Choroid plexus epithelial cell (primary cell): ENCODE measurements at regions not wholly inside any gene's neighbourhood (a gene's known extent, or its start where the extent isn't known, plus 50 kb on each side); places are given as distances from the start of the nearest gene placed in this dataset.

Source experiments
- DNase-seq: peaks from one replicate; pipeline ENCODE4 v3.0.0-alpha.2; 2010; ENCODE audit warnings: low read depth
- H3K4me3 ChIP-seq: 2 replicates; pipeline ENCODE4 v1.5.1; 2011; ENCODE audit warnings: low read depth, mild to moderate bottlenecking, control low read depth, low read length, moderate library complexity
- TF ChIP-seq, protein P1 (sequence below): conservative IDR thresholded peaks from 2 replicates; pipeline ENCODE4 v1.5.1; 2011; ENCODE audit warnings: low read depth, mild to moderate bottlenecking, control low read depth, inconsistent platforms, low read length, moderate library complexity

DNA sequence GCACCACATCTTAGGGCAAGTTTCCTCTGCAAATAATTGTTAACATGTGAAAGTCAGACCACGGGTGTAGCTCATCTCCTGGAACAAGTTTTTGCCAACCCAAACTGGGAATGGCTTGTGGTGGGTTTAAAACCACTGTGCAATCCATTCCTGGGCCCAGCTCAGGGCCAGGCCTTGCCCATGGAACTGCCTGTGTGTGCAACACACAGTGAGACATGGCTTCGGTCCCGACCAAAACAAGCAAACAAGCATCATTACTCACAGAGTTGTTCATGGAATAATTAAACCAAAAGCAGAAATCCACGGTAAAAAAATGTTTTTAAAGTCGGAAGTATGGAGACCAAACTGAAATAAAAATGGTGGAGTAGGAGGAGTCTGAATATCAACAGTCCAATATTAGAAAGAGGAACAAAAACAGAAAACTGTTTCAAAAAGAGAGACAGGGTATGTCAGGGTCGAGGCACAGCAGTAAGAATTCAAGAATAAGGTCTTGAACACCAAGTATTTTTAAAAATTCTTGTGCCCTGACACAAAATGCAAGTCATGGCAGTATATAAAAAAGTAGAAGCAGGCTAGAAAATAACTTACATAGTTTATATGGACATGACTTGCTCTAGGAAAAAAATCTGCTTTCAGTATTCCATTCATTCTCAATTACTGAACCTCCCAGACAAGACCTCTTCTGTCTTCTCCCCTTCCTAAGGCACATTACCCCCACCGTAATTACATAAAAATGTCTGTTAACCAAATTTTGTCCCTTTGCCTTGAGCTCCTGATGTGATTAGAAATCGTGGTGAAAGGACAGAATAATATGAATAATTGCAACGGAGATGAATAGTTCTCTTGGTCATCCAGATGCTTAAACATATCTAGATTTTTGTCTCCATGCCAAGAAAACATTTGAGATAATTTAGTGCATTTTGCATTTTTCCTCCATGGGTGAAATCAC lies 88.4 kb downstream of the FAS start:
- no peak overlapping the region for H3K4me3 ChIP-seq
- TF ChIP-seq, protein P1, sequence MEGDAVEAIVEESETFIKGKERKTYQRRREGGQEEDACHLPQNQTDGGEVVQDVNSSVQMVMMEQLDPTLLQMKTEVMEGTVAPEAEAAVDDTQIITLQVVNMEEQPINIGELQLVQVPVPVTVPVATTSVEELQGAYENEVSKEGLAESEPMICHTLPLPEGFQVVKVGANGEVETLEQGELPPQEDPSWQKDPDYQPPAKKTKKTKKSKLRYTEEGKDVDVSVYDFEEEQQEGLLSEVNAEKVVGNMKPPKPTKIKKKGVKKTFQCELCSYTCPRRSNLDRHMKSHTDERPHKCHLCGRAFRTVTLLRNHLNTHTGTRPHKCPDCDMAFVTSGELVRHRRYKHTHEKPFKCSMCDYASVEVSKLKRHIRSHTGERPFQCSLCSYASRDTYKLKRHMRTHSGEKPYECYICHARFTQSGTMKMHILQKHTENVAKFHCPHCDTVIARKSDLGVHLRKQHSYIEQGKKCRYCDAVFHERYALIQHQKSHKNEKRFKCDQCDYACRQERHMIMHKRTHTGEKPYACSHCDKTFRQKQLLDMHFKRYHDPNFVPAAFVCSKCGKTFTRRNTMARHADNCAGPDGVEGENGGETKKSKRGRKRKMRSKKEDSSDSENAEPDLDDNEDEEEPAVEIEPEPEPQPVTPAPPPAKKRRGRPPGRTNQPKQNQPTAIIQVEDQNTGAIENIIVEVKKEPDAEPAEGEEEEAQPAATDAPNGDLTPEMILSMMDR = no peak
- peak; percentile 61 for DNase-seq

DNA sequence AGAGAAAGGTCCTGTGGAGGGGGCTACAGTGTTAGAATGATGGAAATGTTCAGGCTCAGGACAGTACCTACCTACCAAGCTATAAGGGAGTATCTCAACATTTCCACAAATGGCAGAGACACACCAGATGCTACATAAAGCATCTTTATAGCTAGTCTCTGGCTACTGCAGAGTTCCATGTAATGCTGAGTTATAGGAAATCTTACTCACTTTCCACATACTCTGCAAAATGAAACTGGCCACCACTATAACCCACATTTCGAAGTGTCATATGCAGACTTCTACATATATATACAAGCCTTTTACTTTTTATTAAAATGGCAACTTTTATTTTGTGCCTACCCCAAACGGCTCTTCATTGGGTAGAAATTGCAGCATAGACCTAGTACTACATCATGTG lies 85.5 kb downstream of the FAS start:
- TF ChIP-seq, protein P1 = no peak
- no peak for DNase-seq
- no peak overlapping the region for H3K4me3 ChIP-seq

DNA sequence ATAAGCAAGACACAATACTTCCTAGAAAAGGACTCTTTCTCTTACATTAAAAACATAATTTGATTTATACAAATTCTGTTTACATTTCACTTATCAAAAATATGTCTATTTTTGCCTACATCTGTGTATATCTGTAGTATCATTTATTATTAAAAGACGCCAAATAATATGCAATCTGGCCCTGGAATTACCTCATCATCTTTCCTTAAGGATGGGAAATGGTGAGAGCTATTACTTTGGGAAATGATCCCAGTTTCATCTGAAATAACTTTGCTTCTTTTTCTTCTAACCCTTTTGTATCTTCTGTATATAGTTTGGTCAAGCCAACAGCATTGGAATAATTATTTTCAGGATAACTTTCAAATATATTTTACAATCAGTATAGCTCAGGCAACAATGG lies 85.0 kb downstream of the FAS start:
- no peak for DNase-seq
- no peak overlapping the region for H3K4me3 ChIP-seq
- TF ChIP-seq, protein P1 = no peak

DNA sequence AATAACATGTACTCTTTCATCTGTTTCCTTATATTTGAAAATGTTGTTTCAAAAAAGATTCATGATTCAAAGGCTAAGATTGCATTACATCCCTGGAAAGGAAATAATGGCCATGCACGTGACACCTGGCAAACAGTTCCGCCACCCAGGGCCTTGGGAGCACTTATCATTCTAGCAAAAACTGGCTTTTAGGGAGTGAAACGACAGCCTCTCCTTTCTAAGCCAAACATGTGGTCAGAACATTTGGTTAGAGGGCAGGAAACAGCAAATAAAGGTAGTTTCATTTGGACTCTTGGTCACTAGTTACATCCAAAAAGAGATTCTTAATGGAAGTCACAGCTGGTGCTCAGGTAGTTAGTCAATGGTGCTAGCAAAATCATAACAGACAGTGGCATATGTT lies 83.5 kb downstream of the FAS start:
- DNase-seq = peak; percentile 57
- no peak overlapping the region for H3K4me3 ChIP-seq
- TF ChIP-seq, protein P1 = no peak

DNA sequence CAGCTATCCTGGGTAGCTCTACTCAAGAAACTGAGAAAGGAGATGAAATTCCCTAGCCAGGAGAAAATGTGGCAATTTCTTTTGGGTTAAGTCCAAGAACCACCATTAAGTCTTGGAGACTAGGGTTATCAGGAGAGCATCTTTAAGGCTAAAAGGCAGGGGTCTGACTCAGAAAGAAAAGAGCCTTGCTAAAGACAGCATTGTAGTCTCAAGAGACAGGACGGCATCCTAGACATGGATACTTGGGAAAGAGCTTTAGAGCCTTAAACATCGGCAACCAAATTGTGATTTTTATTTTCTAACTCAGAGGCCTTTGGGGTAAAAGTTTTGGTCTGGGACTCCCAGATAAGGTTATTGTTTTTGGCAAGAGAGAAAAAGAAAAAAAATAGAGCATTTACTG lies 83.1 kb downstream of the FAS start:
- no peak overlapping the region for H3K4me3 ChIP-seq
- TF ChIP-seq, protein P1 = no peak
- peak; percentile 41 for DNase-seq

DNA sequence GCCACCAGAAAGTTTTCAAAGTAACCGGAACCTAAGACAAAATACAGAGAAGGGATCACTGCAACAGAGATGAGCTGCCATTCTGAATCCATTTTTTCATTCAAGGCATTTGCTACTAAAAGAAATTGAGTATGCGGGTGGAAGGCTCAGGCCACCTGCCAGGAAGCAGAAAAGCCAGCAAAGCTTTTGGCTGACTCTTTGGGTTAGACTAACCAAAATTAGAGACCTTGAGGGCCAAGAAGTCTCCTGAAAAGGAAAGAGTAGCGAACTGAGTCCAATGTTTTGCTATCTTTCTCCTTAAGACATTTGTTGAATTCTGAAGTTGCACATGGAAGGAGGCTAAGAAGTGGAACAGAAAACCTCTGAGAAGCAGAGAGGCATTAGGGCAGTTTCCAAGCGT lies 79.0 kb downstream of the FAS start:
- TF ChIP-seq, protein P1 = no peak
- H3K4me3 ChIP-seq = no peak overlapping the region
- no peak for DNase-seq
